SU-DHL-6 (cell line): ENCODE measurements at regions not wholly inside any gene's neighbourhood (a gene's known extent, or its start where the extent isn't known, plus 50 kb on each side); places are given as distances from the start of the nearest gene placed in this dataset.

Experiments used
- CTCF ChIP-seq: fragments of 200-600 bp; sonication (generic); IDR thresholded peaks from one replicate; pipeline ENCODE4 v1.5.1; 2017; ENCODE audit warnings: antibody characterized with exemption, mild to moderate bottlenecking, low read length, moderate library complexity; ENCODE audit not compliant: insufficient read depth, poor library complexity, severe bottlenecking
- EZH2phosphoT487 ChIP-seq: fragments of 200-600 bp; sonication (generic), shearing (Covaris generic); conservative IDR thresholded peaks from 2 replicates; pipeline ENCODE4 v1.6.1; 2018; ENCODE audit warnings: mild to moderate bottlenecking, antibody characterized with exemption, low read length, moderate library complexity, mixed read lengths

GRCh38 chr5:91305640-91306039 lies 77.5 kb downstream of the ARRDC3 start:
- TF ChIP-seq CTCF, result no peak
- no peak for TF ChIP-seq EZH2phosphoT487
